ENCODE measurements at regions not wholly inside any gene's neighbourhood (a gene's known extent, or its start where the extent isn't known, plus 50 kb on each side); places are given as distances from the start of the nearest gene placed in this dataset.

DNA sequence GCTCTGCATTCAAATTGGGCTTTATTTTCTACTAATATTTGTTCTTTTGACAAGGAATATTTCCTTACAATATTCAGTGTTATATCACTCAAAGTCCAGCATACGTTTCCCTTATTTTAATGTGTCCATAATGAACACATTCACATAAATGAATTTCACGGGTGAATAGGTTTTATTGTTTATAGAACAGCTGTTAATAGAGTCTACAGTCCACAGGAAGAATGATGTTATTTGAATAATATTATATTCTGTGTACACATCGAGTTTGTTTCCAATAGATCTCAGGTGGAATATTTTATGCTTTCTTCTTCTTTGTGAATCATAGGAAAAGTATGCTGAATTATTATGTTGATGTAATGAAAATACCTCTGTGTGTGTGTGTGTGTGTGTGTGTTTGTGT, 582.4 kb downstream of the CDH26 start:
- no peak for DNase-seq

DNA sequence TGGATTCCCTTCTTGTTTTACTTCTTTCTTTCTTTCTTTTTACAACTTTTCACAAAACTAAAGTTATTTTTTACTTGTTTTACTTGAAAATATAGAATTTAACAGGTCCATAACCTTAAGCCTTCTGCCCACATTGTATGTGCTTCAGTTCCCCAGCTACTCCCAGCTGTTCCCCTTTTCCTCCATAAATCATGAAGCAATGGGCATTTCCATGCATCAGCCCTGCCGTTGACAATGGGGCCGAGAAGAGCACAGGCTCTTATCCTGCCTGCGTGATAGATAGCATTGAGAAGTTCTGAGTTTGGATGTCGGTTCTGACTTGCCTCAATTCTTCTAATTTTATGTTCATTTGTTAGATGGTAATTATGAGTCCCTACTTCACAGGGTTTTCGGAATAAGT, 583.8 kb downstream of the CDH26 start:
- no peak for DNase-seq

DNA sequence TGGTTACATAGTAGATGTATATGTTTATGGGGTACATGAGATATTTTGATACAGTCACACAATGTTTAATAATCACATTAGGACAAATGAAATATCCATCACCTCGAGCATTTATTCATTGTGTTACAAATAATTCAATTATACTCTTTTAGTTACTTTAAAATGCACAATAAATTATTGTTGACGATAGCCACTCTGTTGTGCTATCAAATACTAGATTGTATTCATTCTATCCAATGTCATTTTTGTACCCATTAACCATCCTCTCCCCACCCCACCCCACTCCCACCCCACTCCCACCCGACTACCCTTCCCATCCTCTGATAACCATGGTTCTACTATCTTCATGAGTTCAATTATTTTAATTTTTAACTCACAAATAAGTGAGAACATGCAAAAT, 585.4 kb downstream of the CDH26 start:
- no peak for DNase-seq

DNA sequence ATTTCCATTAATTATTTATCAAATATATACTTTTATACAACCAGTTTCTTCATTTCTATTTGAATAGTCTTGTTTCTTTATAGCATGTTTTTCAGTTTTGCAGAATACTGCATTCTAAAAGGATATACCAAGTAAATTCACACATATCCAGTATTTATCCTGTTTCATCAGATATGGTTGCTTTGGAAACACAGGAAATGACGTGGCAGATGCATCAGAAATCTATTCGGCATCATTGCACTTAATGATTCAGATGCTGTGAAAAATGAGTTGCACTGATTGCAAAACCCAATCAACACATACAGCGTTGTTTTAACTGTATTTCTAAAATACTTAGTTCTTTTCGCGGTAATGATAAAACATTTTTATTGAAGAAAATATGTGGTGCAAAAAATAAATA, 594.9 kb downstream of the CDH26 start:
- no peak for DNase-seq

DNA sequence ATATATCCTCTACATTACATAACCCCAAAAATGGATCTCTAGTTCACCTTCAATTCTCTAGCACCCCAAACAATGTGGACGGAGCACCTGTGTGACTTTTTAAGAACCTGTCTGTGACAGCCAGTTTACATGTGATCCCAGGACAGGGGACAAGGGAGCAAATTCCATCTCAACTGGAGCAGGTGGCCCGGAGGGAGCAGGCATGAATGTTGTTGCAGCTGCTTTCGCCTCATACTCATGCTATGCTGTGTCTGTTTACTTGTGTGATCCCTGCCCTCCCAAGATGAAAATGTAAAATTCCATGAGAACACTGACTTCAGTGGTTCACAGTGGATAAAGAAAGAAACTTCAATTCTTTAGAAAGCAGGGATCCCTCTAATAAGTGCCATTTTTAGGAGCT, 600.3 kb downstream of the CDH26 start:
- no peak for DNase-seq

DNA sequence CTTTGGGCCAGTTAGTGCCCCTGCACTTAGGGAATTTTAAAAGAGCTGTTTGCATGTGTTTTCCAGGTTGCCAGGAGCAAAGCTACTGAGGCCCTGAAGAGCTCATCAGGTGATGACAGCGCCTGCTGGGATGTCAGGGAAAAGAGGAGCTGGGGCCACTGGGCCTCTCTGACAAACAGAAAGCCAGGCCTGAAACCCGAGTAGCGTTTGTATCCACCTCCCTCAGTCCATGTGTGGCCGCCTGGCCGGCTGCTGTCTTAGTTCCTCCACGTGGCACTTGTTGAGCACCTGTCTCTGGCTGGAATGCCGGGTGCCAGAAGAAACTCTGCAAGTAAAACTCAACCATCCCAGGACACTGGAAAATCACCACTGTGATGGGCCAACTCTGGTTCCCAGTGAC, 601.2 kb downstream of the CDH26 start:
- DNase-seq, result no peak

DNA sequence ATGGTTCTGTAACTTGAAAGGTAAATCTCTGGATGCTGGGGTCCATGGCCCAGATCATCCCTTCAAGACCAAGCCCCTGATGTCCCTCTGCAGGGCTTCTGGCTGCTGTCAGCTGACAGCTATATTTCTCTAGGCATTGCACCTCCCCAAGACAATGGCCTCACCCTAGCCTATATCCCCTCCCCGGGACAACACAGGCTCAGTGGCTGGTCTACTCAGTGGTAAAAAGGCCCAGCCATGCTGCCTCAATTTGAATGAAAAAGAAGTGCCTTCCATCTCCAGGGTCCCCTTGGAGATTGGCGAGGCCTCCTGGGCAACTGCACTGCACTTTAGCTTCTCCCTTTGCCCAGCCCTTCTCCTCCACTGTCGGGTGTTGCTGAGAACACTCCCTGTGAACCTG, 602.8 kb downstream of the CDH26 start:
- DNase-seq, result no peak

DNA sequence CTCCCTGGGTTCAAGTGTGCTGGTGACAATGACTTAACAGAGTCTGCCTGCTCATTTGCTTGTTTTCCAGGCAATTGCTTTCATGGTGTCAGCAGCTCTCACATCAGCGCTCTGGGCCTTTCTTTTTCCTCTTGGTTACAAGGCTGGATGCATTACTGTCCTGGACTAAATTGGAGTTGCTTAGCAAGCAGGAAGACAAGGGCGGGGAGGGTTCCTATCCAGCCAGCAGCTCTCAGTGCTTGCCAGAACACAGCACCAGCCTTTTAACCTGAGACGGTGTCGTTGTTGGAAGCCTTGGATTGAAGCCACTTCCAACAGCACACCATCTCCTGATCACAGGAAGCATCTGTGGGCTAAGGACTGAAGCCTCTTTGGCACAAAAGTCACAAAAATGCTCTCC, 606.9 kb downstream of the CDH26 start:
- no peak for DNase-seq

DNA sequence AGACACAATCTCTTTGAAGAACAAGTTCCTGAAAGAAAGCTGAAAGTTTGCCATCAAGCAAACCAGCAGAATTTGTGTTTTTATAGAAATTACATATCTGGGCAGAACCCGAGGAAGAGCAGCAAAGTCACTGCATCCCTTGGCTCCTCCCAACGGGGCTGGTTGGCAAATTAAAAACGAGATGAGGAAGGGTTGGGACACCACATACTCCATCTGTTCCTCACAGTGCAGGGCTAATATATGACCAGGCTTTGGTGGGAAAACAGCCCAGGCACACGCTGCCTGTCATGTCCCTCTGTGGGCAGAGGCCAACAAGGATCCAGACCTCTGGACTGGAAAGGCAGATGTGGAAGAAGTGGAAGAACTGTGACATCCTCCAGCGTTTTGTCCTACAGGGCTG, 607.3 kb downstream of the CDH26 start:
- DNase-seq, result no peak

DNA sequence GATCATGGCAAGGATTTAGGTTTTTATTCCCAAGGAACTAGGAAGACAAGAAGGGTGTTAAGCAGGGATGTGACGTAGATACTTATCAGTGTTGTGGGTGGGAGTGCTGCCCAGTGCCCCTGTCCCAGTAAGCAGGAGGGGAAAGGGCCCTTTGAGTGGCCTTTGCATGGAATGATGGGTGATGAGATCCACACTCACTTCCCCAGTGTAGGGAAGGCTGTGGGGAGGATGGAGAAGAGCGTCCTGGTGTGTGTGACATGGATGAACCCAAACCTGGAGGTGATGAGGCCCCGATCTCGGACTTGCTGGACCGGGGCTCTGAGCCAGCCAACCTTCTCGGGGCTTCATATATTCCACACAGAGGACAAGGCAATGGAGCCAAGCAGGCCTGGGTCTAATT, 610.9 kb downstream of the CDH26 start:
- no peak for DNase-seq

DNA sequence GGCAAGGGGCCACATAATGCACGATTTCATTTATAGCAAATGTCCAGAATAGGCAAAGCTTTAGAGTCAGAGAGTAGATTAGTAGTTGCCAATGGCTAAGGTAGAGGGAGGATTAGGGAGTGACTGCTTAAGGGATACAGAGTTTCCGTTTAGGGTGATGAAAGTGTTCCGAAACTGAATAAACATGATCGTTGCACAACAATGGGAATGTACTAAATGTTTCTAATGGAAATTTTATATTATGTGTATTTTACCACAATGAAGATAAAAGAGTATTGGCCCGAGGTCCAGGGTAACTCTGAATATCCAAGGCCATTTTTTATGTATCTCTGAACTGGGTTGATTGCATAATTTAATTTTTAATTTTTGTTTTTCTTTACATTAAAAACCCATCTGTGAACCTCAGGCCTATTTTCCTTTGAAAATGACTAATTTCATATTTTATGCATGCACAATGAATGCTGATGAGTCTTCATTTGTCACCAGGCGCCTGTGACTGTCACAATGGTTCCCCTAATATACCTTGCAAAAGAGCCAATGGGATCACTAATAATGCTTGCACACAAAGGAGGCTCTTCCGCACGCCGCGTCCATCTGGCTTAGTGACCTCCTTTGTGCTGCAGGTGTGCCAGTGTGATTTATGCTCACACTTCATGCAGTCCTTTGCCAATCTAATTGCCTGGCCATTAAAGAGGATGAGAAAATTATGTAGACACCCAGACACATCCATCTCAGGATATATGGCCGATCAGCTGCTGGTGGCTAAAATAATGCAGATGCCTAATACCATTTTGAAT, 612.5 kb downstream of the CDH26 start:
- no peak for DNase-seq

DNA sequence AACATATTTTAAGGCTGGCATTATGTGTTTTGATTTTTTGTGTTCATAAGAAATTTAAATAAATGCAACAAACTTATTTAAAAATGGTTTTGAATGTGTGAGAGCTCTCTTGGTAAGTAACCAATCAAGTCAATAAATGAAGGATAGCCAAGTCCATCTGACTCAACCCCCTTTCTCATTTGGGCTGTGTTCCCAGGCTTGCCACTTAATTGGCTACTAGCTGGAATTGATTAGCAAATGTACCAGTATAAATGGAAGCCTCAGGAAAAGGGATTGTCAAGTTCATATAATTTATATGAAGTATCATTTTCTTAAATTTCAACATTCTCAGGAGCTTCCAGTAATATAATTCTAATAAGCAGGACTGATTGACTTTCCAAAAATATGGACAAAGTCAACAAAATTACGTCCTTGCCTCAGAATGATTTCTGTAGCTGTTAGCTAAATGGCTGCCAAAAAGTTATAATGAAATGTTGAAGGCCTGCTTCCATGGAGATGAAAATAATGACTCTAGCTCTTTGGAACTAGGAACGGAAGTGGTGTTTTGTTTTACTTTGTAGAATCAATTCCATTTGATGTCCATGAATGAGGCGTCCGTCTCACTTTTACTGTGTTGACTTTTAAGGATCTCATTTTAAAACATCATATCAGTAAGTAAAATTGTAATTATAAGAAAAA, 614.9 kb downstream of the CDH26 start:
- DNase-seq, result no peak

DNA sequence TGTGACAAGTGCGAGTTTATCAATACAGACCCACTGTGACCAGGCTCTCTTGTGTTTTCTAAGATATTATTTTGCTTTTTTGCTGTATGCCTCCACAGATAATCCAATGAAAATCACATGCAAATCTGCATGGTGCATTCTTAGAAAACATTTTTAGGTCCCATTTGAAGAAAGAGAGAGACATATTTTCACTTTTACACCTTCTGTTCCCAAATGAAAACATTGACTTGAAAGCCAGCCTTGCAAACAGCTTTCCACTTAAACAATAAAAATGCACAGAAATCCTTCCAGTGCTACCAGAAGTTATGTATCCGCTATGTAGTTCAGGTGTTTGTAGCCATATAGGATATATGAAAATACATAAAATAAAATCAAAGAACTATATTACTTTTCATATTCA, 618.0 kb downstream of the CDH26 start:
- no peak for DNase-seq

DNA sequence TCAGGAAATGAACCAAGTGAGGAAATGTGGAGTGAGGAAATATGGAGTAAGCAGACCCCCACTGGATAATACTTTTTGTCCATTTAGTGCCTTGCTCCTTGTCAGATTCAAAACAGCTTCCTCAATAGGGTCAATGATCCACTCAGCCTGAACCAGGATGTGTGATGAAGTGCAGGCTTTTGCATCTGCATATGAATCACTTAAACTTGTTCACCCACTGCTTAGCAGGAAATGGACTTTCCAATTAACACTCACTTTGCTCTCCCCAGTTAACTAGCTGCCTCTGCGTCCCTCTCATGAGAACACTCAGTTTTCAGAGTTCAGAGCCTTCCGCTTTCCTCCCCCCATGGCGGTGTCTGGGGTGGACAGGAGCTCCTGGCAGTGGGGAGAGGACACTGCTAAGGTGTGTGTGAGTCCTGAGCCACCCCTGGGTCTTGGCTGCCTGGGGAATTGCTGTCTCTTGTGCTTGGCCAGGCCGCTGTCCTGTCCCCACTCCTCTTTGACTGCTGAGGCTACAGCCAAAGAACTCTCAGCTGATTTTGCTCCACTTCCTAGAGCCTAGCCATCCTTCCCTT, 621.8 kb downstream of the CDH26 start:
- DNase-seq, result no peak

DNA sequence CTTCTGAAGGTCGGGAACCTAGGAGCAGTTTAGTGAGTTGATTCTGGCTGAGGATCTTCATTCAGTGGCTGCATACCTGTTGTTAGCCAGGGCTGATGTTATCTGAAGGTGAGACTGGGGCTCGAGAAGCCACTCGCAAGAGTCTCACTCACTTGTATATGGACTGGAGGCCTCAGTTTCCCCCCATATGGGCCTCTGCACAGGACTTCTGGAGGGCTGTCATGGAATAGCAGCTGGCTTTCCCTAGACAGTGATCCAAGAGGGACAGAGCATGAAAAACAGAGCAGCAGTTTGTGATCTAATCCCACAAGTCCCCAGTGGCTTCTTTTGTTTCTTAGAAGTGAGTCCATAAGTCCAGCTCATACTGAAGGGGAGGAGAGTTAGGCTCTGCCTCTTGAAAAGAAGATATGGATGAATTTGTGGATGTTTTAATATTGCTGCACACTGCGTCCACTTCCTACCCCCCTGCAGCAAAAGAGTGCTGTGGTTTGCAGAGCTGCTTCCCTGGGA, 623.4 kb downstream of the CDH26 start:
- no peak for DNase-seq

DNA sequence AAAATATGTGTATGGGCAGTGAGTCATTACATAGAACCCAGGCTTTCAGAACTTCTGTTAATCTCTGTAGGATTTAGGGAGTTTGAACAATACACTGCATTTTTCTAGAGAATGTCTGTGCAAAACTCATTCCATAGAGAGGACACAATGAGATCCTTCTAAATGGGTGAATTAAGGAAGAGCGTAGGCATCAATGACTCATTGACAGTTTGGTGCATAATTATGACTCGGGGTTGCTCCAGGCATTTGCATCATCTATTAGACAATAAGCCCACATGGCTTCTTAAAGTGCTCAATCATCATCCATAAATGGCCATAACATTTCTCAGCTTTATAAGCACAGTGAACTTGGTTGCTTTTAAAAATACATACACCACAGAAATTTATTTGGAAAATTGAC, 625.5 kb downstream of the CDH26 start:
- no peak for DNase-seq

DNA sequence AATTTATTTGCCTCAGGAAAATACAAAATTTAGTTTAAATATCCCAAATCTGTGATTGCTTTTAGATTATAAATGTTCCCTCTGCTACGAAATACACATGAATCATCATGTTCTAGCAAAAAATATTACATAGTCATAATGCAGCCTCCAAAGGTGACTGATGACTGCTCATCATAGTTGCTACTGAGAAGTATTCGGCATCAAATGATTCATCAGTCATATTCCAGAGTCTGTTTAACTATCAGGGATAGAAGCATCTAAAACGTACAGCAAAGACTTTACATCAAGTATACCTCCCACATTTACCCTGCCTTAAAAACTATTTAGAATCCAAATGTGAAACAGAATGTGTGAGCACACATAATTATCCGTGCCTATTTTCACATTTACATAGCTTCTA, 626.0 kb downstream of the CDH26 start:
- no peak for DNase-seq

DNA sequence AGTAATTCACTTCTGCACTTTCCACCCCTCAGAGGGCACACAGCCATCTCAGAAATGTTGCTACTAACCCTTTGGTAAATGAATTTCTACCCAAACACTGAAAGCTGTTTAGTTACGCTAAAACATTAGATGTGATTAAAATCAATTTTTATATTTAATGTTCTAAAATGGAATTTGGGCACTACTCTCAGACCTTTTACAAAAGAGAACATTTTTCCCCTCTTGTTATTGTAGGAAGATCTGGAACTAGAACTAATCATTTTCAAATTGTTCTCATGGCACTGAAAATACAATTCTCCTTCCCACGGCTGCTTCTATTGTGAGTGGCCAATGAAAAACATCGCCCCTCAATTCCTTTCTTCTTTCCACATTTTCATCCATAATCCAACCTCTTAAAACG, 627.4 kb downstream of the CDH26 start:
- DNase-seq, result no peak

DNA sequence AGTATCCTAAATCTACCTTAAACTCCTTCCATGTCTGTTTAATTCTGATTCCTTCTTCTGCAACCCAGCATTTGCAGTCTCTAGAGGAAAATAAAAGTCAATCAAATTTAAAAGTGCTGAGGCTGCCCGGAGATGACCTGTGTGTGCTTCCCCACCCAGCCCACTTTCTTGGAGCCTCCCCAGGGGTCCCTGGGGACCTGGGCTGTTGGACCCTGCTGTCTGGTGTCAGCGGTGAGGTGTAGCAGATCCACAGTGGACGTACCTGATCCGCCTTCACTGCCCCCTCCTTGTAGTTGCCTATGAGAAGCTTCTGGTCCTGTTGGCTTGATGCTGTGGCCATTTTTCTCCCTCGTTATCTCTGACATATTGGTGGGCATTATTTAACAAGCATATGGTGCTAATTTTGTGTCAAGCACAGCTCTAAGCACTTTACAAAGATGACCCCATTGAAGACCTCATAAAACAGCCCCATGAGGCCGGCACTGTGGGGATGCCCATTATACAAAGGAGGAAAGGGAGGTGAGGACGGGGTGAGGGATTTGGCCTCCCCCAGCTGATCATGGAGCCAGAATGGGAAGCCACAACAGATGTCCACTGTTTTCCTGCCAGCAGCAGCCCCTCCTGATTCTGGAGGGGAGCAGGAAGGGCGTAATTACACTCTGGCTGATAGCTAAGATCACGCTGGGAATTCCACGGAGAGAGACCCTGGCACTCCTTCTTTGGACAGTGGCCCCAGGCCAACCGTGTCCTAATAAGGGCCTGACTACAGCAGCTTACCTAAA, 628.2 kb downstream of the CDH26 start:
- no peak for DNase-seq

DNA sequence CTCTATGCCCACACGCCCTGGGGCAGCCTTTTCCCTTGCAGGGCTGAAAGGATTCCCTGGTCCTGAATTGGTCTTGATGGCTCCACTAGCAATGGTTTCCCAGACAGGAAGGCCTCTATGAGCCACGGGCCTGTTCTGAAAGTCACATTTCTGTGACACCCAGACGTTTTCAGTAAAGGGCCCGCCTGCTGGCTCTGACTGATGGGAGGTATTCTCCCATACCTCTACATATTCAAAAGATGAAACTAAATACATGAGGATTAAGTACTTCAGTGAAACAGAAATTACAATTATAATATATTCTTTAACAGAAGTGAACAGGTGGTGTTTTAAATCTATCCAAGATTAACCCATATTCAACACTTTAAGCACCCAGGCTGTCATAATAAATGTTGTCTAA, 629.8 kb downstream of the CDH26 start:
- no peak for DNase-seq

DNA sequence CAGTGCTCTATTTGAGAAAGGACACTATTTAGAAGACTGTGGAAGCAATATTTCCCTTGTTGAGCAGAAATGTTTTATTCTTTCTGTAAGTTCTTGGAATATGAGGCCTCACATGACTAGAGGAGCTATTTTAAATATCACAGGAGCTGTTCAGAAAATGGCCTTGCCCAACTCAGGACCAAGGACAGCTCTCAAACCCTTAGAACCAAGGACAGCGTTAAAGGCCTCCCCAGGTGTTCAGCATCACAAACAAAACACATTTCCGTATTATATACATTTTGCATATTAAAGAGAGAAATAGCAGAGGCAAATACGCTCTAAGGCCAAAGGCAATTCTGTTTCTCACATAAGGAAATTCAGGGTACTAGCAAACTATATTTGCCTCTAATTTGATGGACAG, 631.4 kb downstream of the CDH26 start:
- DNase-seq, result no peak

DNA sequence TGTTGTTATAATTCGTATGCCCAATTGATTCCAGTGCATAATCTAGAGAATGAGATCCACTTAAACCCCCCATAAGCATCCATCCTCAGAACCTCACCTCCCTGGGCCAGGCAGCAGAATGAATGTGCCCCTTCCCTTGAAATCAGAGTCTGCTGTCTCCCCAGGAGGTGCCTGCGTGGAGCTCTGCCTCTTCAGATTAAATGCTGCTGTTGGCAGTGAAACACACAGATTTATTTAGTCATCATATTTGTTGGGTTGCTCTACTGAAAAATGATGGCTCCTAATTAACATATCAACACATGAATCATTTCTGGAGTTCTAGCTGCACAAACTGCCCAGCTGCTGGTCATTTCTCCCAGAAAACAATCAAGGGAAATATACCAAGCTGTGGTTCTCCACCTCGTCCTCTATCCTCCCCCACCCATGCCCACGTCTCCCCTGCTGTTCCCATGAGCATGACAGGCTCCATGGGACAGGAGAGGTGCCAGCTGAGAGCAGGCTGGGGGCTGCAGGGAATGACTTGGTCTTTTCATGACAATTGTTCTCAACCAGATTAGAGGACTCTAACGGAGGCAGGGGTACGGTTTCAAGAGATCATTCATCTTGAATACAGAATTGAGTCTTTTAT, 633.1 kb downstream of the CDH26 start:
- no peak for DNase-seq

DNA sequence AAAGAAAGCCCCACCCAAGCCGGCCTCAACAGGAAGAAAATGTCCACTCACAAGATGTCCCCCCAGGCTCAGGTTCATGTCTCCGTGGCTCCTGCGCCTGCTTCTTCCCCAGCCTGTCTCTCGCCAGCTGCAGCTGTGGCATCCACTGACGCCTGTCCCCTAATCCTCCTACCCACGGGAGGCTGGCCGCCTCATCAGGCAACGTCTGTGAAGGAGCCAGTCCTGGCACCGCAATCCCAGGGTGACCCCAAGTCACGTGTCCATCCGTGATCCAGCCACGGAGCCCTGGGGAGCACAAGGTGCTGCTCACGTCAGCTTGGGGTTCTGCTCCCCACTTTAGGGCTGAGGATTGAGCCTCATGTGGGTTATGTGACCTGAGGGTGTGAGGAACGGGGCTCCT, 640.3 kb downstream of the CDH26 start:
- DNase-seq, result no peak

Data from NCI-H1694 (cell line).